ENCODE measurements at regions not wholly inside any gene's neighbourhood (a gene's known extent, or its start where the extent isn't known, plus 50 kb on each side); places are given as distances from the start of the nearest gene placed in this dataset.

DNA sequence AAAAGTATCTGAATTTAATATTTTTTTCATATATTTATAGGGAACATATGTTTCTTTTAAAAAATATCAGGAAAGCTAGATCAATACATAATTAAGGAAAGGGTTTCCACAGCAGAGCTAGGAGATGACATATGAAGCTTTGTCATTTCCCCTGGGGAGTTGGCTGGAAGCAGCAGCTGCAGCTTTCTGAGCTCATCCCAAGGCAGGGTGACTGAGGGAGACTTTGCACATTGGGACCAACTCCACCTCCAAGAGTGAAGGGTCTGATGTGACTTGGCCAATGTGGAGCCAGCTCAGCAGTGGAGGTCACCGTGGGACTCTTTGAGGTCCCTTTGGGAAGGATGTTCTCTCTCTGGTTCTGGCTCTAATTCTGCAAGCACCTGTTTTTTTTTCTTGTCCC is 315.1 kb downstream of the RDH14 start:
- TF ChIP-seq, protein P1, sequence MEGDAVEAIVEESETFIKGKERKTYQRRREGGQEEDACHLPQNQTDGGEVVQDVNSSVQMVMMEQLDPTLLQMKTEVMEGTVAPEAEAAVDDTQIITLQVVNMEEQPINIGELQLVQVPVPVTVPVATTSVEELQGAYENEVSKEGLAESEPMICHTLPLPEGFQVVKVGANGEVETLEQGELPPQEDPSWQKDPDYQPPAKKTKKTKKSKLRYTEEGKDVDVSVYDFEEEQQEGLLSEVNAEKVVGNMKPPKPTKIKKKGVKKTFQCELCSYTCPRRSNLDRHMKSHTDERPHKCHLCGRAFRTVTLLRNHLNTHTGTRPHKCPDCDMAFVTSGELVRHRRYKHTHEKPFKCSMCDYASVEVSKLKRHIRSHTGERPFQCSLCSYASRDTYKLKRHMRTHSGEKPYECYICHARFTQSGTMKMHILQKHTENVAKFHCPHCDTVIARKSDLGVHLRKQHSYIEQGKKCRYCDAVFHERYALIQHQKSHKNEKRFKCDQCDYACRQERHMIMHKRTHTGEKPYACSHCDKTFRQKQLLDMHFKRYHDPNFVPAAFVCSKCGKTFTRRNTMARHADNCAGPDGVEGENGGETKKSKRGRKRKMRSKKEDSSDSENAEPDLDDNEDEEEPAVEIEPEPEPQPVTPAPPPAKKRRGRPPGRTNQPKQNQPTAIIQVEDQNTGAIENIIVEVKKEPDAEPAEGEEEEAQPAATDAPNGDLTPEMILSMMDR (optimal IDR thresholded peaks at IDR 0.05 in 1 of 3, IDR thresholded peaks at IDR 0.05 in 1 of 3, conservative IDR thresholded peaks at IDR 0.05 in 1 of 3; ENCODE audit: extremely low read depth in 1 of 3, insufficient read depth in 2 of 3, low read length in 3 of 3): no peak
- no peak for TF ChIP-seq EZH2 (IDR thresholded peaks at IDR 0.05; ENCODE audit: low read length)

All from keratinocyte (primary cell).